Fibroblast of mammary gland (primary cell): ENCODE measurements at regions not wholly inside any gene's neighbourhood (a gene's known extent, or its start where the extent isn't known, plus 50 kb on each side); places are given as distances from the start of the nearest gene placed in this dataset.

Experiments
- DNase-seq: peaks from one replicate; pipeline ENCODE4 v3.0.0-alpha.2; 2010; ENCODE audit warnings: low read depth
- H3K4me3 ChIP-seq: 2 replicates; pipeline ENCODE4 v1.5.1; 2011; ENCODE audit warnings: low read depth, mild to moderate bottlenecking, low read length, moderate library complexity; ENCODE audit not compliant: control insufficient read depth
- TF ChIP-seq, protein P1 (sequence below): conservative IDR thresholded peaks from 2 replicates; pipeline ENCODE4 v1.5.1; 2011; ENCODE audit warnings: low read depth, low read length, inconsistent platforms; ENCODE audit not compliant: control insufficient read depth, insufficient read depth

DNA sequence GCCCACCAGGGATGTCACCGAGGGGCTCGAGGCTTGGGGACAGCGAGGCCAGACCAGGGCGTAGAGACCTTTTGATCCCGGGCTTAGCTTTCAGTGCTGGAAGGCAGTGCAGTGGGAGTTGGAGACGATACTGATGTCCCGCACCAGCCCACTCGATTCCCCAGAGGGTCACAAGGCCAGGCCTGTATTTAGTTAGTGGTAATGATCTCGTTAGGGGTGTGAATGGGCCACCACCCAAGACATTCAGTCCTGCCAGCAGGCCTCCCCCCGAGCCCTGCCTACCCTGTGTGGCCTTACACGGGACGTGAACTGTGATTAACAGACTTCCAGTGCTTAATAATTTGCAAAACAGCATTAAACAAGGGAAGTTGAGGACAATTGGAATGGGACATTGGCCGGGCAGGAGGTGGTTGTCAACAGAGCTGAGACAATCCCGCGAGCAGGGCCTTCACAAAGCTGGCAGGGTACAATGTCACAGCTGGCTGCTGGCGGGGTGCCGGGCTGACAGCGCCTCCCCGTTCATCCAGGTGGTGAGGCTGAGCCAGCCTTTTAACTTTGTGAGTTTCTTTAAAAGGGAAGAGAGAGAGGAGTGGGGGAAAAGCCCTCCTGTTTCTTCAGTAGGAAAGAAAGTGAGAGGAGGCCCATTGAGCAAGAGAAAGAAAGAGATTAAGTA, 175.3 kb upstream of the RALGAPA2 start:
- no peak for DNase-seq
- H3K4me3 ChIP-seq, result no peak overlapping the region
- TF ChIP-seq, protein P1, sequence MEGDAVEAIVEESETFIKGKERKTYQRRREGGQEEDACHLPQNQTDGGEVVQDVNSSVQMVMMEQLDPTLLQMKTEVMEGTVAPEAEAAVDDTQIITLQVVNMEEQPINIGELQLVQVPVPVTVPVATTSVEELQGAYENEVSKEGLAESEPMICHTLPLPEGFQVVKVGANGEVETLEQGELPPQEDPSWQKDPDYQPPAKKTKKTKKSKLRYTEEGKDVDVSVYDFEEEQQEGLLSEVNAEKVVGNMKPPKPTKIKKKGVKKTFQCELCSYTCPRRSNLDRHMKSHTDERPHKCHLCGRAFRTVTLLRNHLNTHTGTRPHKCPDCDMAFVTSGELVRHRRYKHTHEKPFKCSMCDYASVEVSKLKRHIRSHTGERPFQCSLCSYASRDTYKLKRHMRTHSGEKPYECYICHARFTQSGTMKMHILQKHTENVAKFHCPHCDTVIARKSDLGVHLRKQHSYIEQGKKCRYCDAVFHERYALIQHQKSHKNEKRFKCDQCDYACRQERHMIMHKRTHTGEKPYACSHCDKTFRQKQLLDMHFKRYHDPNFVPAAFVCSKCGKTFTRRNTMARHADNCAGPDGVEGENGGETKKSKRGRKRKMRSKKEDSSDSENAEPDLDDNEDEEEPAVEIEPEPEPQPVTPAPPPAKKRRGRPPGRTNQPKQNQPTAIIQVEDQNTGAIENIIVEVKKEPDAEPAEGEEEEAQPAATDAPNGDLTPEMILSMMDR, result no peak

DNA sequence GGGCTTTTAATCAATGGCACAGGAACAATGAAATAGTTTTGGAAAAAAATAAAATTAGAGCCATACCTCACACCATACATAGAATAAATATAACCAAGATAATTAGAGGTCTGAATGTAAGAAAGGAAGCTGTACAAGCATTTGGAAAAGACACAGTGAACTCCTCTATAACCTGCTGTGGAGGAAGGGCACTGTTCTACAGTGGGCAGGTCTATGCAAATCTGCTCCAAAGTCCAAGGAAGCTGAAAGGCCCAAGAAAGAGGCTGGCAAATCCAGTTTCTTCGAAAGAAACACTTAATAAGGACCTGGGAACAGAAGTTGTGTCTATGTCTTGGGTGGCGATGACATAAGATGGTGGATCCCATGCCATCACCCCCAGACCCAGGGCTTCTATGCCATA, 169.4 kb upstream of the RALGAPA2 start:
- no peak overlapping the region for H3K4me3 ChIP-seq
- TF ChIP-seq, protein P1, result no peak
- DNase-seq, result no peak

- no peak for DNase-seq
- TF ChIP-seq, protein P1, result no peak
- H3K4me3 ChIP-seq, result no peak overlapping the region
Measured at GRCh38 chr20:20877079-20877478, 164.6 kb upstream of the RALGAPA2 start.

- no peak overlapping the region for H3K4me3 ChIP-seq
- no peak for DNase-seq
- TF ChIP-seq, protein P1, result no peak
Measured at GRCh38 chr20:20875716-20876115, 163.3 kb upstream of the RALGAPA2 start.

DNA sequence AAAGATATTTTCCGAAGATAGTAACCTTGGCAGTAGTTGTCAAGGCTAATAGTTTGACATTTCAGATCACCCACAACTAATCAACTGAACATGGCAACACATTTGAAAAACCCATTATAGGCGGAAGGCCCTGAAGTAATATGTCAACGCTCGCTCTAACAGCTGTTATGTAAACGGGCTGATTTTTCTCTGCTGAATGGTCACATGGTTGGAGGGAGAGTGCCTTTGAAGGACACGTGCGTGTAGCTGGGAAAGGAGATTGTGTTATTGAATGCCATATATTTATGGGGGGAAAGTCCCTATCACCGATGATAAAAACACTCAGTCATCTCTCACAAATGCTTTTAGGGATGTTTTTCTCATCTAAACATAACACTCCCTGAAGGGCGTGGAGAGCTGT, 160.0 kb upstream of the RALGAPA2 start:
- TF ChIP-seq, protein P1, result no peak
- DNase-seq, result no peak
- no peak overlapping the region for H3K4me3 ChIP-seq

DNA sequence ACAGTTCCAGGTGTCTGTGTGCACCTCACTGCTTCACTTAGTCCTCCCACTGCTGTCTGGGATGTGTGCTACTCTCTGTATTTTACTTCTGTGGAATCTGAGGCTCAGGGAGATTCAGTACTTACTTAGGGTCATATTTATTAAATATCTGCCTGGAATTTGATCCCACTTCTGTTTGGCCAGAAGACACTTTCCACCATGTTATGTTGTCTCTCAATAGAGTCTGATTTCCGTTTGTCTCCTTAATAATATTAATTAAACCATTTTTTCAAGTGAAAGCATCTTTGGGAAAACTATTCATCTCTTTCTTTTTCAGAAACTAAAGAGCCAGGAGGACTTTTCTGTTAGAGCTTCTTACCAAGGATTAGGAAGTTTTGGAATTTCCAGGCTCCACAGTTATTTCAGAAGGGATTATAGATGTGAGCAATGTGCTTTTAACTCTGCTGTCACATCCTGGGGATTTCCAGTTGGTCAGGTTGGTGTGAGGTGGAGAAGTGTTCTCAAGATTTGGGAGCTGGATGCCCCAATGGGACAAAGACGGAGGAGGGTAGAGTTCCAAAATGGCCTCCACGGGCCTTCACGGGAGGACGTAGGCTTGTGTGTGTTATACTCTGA, 156.8 kb upstream of the RALGAPA2 start:
- DNase-seq, result no peak
- TF ChIP-seq, protein P1, result no peak
- no peak overlapping the region for H3K4me3 ChIP-seq
